Omental fat pad (tissue), 3 donors: ENCODE measurements at regions not wholly inside any gene's neighbourhood (a gene's known extent, or its start where the extent isn't known, plus 50 kb on each side); places are given as distances from the start of the nearest gene placed in this dataset.

Source experiments
- ATAC-seq: fragments of 150-250 bp; one replicate; pipeline ENCODE4 v1.9.1; 2016; ENCODE audit warnings: mild to moderate bottlenecking, moderate library complexity; ENCODE audit not compliant: low FRiP score
- DNase-seq: peaks from one replicate; pipeline ENCODE4 v3.0.0-alpha.2; 2019; ENCODE audit warnings: low spot score
- TF ChIP-seq, protein P1 (sequence below), 3 donors: fragments of 450-650 bp; IDR thresholded peaks; one replicate each; pipeline ENCODE4 v1.5.1; 2016 to 2017; ENCODE audit warnings: antibody characterized with exemption in 3 of 3, mild to moderate bottlenecking in 3 of 3, moderate library complexity in 2 of 3

DNA sequence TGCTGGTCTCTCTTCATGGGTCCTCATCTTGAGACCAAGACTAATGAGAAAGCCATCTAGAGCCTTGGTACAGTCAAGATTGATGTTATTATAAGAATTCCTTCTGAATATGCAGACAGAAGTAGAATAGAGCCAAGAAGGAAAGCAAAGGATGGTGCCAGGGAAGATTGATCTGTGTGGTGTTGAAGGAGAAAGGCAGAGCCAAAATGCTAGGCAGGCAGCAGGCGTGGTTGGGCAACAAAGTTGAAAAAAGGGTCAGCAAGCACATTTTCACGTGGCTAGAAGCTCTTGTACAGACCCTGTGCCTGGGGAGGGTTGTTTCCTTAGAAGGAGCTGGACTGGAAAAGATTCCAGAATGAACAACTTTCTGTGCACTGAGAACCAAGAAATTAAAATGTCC lies 319.7 kb upstream of the ARGLU1 start:
- ATAC-seq (no peak), DNase-seq (no peak)
- TF ChIP-seq, protein P1, sequence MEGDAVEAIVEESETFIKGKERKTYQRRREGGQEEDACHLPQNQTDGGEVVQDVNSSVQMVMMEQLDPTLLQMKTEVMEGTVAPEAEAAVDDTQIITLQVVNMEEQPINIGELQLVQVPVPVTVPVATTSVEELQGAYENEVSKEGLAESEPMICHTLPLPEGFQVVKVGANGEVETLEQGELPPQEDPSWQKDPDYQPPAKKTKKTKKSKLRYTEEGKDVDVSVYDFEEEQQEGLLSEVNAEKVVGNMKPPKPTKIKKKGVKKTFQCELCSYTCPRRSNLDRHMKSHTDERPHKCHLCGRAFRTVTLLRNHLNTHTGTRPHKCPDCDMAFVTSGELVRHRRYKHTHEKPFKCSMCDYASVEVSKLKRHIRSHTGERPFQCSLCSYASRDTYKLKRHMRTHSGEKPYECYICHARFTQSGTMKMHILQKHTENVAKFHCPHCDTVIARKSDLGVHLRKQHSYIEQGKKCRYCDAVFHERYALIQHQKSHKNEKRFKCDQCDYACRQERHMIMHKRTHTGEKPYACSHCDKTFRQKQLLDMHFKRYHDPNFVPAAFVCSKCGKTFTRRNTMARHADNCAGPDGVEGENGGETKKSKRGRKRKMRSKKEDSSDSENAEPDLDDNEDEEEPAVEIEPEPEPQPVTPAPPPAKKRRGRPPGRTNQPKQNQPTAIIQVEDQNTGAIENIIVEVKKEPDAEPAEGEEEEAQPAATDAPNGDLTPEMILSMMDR (IDR thresholded peaks at IDR 0.05), result no peak

- DNase-seq, result no peak
- TF ChIP-seq, protein P1 (IDR thresholded peaks at IDR 0.05), result no peak
- no peak for ATAC-seq
Observed at GRCh38 chr13:106883976-106884375, 316.0 kb upstream of the ARGLU1 start.

DNA sequence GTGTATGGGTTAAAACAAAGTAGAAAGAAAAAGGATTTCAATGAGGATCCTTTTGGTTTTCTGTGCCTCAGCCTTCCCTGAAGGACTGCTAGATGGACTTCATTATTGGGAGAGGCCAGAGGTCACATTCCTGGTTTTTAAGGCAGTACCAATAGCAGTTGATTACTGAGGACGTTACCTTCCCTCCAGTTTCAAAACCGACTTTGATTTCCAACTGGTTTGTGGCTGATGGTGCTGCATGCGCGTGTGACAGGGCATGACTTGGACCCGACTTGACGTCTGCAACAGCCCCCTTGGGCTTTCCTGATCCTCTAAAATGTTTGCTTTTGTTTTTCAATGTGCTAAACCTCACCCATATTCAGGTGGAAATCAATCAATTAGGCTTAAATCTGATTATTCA lies 314.3 kb upstream of the ARGLU1 start:
- no peak for DNase-seq
- TF ChIP-seq, protein P1 (IDR thresholded peaks at IDR 0.05), result no peak
- ATAC-seq, result no peak

GRCh38 chr13:106879806-106880205 lies 311.9 kb upstream of the ARGLU1 start:
- DNase-seq, result no peak
- no peak for ATAC-seq
- TF ChIP-seq, protein P1 (IDR thresholded peaks at IDR 0.05), result no peak

DNA sequence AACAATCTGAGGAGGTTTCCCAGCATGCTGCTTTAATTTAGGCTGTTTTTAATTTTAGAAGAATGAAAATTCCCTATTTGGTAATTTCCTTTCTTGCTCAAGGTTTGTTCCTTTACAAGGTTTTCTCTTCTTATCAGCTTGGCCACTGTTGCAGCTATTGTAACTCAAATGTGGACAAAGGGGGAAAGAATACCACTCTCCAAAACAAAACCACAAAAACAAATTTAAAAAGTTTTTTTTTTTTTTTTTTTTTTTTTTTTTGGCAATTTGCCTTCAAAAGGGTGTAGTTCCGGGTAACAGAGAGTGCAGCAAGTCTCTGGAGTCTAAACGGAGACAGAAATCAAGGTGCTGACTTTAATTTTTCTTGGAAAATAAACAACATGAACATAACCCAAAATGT lies 306.4 kb upstream of the ARGLU1 start:
- TF ChIP-seq, protein P1 (IDR thresholded peaks at IDR 0.05), result no peak
- DNase-seq, result no peak
- ATAC-seq, result no peak

- DNase-seq (no peak), ATAC-seq (no peak)
- TF ChIP-seq, protein P1 (IDR thresholded peaks at IDR 0.05), result no peak
Observed at GRCh38 chr13:106873810-106874209, 305.9 kb upstream of the ARGLU1 start.

DNA sequence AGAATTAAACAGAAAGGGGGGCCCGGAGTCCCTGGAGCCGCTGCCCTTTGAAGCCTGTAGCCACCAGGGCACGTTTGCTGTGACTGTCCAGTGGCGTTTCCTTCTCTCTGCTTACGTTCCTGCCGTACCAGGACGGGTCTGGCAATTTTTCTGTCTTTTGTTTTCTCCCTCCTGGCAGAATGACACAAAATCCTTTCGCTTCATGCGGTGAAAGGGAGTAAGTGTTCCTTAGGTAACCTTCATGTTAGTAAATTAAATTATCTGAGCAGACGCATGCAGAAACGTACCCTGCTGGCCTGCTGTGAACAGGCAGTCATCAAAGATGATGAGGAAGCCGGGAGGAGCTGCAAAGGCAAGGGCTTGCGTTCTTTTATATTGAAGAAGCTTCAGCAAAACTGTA lies 299.3 kb upstream of the ARGLU1 start:
- DNase-seq (no peak), ATAC-seq (peak; percentile 80)
- TF ChIP-seq, protein P1 (IDR thresholded peaks at IDR 0.05), result no peak
